ENCODE measurements at regions not wholly inside any gene's neighbourhood (a gene's known extent, or its start where the extent isn't known, plus 50 kb on each side); places are given as distances from the start of the nearest gene placed in this dataset.
A peak's percentile ranks its signal among the peaks of the same experiment; 100 is the strongest.

- ChIA-PET POLR2A (ENCODE audit: low non-redundant PET) (no interaction called here), CTCF (no interaction called here)
- H3K27ac ChIP-seq, result peak overlapping the region; percentile 62
- peak; percentile 84 for DNase-seq (ENCODE audit: low spot score)
- TF ChIP-seq, protein P1, sequence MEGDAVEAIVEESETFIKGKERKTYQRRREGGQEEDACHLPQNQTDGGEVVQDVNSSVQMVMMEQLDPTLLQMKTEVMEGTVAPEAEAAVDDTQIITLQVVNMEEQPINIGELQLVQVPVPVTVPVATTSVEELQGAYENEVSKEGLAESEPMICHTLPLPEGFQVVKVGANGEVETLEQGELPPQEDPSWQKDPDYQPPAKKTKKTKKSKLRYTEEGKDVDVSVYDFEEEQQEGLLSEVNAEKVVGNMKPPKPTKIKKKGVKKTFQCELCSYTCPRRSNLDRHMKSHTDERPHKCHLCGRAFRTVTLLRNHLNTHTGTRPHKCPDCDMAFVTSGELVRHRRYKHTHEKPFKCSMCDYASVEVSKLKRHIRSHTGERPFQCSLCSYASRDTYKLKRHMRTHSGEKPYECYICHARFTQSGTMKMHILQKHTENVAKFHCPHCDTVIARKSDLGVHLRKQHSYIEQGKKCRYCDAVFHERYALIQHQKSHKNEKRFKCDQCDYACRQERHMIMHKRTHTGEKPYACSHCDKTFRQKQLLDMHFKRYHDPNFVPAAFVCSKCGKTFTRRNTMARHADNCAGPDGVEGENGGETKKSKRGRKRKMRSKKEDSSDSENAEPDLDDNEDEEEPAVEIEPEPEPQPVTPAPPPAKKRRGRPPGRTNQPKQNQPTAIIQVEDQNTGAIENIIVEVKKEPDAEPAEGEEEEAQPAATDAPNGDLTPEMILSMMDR (conservative IDR thresholded peaks at IDR 0.05; ENCODE audit: low read depth), result no peak
These were observed 180.4 kb upstream of the FOXQ1 start for GRCh38 chr6:1131285-1132079.

DNA sequence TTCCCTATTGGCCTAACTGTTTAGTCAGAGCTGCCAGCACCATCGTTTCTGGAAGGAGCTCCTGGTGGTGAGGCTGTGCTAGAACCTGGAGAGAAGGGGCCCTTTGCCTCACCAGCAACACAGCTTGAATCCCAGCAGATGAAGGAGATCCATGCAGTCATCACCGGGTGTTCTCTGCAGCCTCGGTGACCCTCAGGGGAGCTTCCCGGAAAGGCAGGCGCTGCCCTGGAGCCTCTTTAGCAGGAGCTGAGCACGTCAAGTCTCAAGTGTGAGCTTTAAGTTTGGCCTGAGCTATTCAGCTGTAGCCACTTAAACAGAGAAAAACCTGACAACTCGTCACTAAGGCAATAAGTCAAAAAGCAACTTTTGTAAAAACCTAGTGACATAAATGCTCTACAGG lies 181.2 kb upstream of the FOXQ1 start:
- no peak for DNase-seq (ENCODE audit: low spot score)
- CTCF ChIA-PET, result interaction anchor here (0.7 kb wide), 1 partner anchor 218 kb away, joined by 3 read pairs; no protein-coding TSS in a partner anchor

GRCh38 chr6:1129131-1129530 lies 182.8 kb upstream of the FOXQ1 start:
- no peak overlapping the region for H3K27ac ChIP-seq
- CTCF ChIA-PET, result interaction anchor here (0.6 to 0.7 kb wide), 2 partner anchors 215 to 222 kb away, joined by 3 to 5 read pairs; no protein-coding TSS in a partner anchor
- no peak for DNase-seq (ENCODE audit: low spot score)
- TF ChIP-seq, protein P1 (conservative IDR thresholded peaks at IDR 0.05; ENCODE audit: low read depth), result no peak
- POLR2A ChIA-PET (ENCODE audit: low non-redundant PET), result no interaction called here

More for the DNA sequence above, 181.2 kb upstream of the FOXQ1 start:
- TF ChIP-seq, protein P1 (conservative IDR thresholded peaks at IDR 0.05; ENCODE audit: low read depth), result no peak
- peak overlapping the region; percentile 62 for H3K27ac ChIP-seq
- POLR2A ChIA-PET (ENCODE audit: low non-redundant PET), result no interaction called here

DNA sequence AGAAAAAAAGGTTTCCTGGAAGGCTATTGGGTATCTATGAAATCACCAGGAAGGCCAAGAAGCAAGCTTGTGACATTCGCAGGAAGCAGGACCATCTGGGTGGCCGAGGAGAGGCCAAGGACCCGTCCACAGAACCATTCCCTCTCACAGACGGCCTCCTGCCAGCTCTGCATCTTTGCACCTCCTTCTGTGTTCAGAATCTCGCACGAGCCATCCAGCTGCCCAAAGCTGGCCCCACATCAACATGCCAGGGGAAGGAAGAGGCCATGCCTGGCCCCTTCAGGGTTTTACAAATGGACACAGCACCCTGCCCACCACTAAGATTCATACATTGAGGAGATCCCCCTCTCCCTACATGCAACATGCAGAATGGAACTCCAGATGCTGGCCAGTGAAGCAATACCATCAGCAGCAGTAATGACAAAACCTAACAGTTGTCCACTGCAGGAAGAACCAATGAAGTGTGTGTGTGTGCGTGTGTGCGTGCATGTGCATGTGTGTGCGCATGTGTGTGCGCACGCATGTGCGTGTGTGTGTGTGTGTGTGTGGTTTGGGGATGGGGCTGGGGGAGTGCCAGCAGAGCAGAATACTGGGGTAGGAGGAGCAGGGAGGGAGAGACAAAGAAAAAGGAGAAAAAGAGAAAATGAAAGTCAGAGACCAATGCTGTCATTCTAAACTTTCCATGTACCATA lies 184.2 kb upstream of the FOXQ1 start:
- TF ChIP-seq, protein P1 (conservative IDR thresholded peaks at IDR 0.05; ENCODE audit: low read depth), result no peak
- ChIA-PET POLR2A (ENCODE audit: low non-redundant PET) (no interaction called here), CTCF (no interaction called here)
- H3K27ac ChIP-seq, result no peak overlapping the region
- no peak for DNase-seq (ENCODE audit: low spot score)

DNA sequence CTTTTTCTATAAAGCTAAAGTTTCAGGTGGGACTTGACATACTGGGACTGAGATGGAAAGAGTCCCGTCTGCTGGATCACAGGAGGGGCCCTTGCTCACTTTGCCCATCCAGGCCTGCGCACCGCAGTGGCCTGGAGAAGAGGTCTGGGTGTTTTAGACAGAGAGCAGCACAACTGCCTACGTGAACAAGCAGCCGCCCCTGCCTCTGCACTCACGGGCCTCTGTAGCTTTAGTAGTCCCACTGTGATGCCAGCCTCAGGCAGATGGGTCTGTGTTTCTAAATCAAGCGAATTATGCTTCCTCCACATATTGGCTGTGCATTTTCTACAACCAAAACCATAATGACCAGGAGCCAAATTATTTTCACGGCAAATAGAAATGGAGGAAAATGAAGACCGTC lies 184.8 kb upstream of the FOXQ1 start:
- no peak overlapping the region for H3K27ac ChIP-seq
- TF ChIP-seq, protein P1 (conservative IDR thresholded peaks at IDR 0.05; ENCODE audit: low read depth), result no peak
- POLR2A ChIA-PET (ENCODE audit: low non-redundant PET), result no interaction called here
- CTCF ChIA-PET, result no interaction called here
- DNase-seq (ENCODE audit: low spot score), result no peak

DNA sequence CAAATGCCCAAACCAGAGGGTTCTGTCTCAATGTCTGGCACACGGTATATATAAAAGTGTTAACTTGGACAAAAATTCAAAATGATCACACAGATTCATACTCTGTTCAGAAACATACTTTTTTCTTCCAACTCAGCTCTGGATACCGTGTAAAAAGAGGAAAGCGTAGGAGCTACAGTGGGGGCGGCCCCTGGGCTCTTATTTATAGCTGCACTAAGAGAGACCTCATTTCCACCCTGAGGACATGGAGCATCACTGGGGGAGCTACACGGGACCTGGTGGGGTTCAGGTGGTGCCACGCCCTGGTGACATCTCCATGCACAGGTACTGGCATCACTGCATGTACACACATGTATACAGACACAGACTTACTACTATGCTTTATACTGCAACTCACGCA lies 185.9 kb upstream of the FOXQ1 start:
- ChIA-PET CTCF (no interaction called here), POLR2A (ENCODE audit: low non-redundant PET) (no interaction called here)
- TF ChIP-seq, protein P1 (conservative IDR thresholded peaks at IDR 0.05; ENCODE audit: low read depth), result no peak
- no peak overlapping the region for H3K27ac ChIP-seq
- no peak for DNase-seq (ENCODE audit: low spot score)

Data from RWPE1 (cell line).